SHP77 (cell line): ENCODE measurements at regions not wholly inside any gene's neighbourhood (a gene's known extent, or its start where the extent isn't known, plus 50 kb on each side); places are given as distances from the start of the nearest gene placed in this dataset.

ENCODE experiments used
- DNase-seq, 2 experiments: peaks; one replicate each; lab custom pipeline; 2025; lab: John Stamatoyannopoulos, UW

DNA sequence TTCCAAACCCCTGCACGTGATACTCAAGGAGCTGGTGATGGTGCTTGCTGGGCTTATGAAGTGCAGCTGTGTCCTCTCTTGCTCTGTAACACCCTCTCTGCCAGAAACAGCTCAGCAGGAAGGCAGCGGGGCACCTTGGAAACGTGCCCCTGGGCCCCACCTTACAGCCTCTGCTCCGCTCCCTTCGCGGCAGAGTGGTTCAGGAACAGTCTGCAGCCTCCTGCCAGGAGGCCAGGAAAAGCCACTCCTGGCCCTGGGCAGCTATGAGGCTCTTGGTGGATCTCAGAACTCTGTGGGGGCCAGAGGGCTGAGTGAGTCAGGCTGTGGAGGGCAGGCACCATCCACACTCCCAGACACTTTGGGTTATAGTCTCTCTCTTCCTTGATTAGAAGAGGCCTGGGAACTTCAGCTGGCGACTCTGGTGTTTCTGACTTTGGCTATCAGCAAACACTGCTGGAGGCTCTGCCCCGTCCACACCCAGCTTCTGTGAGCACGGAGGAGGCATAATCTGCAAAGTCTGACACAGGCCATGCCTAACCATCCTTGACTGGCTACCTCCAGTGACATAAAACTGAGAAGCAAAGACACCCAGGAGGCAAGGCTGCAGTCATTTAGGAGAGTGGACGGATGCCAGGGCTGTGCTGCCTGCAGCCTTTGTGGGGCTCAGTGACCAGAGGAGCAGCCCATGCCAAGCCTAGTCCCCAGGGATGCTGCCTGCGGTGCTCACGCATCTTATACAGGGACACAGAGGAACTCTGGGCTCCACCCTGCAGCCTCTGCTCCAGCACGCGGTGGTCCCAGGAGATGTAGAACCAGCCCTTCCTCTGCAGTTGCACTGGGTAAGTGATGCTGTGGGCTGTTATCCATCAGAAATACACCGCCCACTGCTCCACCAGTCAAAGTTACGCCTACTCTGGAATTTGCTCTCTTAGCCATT is 65.3 kb downstream of the METRNL start:
- DNase-seq: no peak

DNA sequence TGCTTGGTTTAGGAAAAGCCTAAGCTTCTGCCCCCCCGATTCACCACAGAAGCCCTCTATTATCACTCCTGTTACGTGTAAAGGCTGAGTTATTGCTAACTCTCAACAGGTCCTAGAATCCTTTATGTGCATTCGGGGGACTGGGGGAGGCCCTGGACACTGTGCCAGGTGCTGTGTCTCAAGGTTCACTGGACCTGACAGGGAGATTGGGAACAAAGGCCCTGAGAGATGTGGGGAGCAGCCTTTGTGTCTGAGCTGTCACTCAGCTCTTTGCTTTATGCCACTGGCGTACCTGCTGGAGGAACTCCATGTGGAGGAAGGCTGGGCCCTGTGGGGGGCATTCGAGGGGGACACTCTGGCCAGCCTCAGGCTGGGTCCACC is 65.9 kb downstream of the METRNL start:
- no peak for DNase-seq

DNA sequence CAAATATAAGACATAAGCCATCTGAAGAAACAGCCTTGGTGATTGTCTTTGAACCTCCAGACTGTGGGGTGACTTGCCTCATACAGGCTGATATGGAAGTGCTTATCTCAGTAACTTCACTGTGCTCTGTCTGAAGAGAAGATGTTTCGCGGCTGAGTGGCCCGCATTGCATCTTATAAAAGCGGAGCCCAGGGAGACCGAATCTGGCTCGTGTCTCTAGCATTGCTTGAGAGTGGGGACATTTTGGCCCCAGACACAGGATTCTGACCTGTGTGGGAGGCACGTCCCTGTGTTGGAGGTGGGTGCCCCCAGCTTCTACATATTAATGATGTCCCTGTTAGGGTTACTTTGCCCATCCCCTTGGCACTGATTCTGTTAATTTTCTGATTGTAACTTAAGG is 66.4 kb downstream of the METRNL start:
- no peak for DNase-seq

DNA sequence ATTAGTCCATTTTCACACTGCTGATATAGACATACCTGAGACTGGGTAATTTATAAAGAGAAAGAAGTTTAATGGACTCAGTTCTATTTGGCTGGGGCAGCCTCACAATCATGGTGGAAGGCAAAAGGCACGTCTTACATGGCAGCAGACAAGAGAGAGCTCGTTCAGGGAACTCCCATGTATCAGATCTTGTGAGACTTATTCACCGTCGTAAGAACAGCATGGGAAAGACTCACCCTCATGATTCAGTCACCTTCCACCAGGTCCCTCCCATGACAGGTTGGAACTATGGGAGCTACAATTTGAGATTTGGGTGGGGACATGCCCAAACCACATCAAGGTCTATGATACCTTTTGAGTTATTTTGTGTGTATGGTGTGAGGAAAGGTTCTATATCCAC is 66.9 kb downstream of the METRNL start:
- DNase-seq: no peak

DNA sequence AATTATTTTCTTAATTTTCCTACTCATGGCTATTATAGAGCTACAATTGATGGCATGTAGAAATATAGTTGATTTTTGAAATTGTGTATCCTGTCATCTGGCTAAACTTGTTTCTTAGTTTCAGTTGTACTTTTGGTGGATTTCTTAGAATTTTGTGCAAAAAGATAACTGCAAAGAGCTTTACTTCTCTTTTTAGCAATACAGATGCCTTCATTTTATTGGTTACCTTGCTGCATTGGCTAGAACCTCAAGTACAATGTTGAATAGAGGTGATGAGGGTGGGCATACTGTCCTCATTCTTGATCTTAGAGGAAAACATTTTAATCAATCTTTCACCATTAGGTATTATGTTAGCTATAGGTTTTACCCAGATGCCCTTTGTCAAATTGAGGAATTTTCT is 67.9 kb downstream of the METRNL start:
- no peak for DNase-seq

DNA sequence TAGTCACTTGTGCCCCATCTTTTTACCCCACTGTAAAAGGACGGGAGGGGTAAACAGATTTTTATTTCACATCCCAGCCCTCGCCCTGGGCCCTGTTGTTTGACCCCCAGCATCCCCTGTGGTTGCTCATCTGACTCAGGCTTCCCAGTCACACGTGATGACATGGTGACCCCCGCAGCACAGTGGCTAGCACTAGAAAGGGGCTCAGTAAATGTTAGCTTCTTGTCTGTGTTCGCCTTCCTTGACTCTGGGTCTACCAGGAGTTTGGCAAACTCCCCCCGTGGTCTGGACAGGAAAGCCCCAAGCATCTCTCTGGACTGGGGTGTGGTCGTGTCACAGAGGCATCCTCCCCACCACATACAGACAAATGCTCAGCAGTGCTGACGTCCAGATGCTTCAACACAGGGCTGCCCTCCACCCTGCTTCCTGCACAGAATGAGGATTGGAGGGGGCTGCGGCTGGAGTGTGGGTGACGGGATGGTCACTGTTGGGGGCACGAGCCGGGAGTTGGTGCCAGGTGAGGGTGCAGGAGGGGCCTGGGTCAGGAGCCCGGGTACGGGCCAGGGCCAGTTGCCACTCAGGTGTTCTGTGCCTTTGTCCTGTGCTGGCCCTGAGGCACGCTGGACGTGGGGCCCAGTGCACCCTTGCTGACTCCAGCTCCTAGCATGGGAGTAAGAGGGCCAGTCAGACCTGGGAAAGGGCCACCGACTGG is 69.1 kb downstream of the METRNL start:
- no peak for DNase-seq

DNA sequence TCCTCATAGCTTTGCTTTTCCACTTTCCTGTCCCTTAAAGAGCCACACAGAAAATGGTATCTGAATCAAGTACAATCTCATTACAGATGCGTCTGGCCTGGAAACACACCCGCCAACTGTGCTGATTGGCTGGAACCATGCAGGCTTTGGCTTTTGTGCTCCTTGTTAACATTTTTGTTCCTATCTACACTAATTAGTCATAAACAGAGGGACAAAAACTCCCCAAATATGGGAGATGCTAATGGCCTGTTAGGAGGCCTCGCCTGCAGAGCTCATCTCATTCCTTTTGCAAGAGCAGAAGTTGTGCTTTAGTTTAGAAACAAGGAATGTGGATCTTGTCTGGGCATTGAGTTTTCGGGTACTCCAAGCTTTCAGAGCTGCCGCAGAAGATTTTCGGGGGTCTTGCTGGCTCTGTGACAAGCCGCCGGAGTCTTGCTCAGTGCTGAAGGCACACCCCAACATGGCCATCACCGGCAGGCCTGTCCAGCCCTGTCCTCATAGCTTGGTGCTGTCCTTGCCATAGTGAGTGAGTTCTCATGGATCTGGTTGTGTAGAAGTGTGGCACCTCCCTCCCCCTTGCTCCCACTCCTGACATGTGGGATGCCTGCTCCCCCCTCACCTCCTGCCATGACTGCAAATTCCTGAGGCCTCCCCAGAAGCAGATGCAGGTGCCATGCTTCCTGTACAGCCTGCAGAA is 69.8 kb downstream of the METRNL start:
- DNase-seq: no peak

DNA sequence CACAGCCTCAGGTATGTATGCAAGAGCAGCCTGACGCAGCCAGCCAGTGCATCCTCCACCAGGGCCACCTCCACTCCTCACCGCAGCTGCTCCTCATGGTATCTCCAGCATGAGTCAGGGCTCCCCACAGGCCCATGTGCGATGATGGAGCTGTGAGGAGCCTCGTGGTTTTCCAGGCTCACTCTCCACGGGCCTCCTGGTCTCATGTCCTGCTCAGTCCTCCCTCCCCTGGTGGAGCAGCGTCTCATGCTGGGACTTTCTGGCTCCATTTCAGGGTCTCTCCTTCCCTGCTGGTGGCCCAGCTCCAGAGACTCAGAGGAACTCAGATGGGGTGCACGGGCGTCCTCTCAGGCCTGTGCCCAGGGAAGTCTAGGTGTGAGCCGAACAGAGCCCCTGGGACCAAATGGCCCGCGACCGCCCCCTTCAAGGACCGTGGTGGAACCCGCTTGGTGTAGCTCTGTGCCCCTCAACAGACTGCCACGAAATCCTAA is 70.4 kb downstream of the METRNL start:
- no peak for DNase-seq

DNA sequence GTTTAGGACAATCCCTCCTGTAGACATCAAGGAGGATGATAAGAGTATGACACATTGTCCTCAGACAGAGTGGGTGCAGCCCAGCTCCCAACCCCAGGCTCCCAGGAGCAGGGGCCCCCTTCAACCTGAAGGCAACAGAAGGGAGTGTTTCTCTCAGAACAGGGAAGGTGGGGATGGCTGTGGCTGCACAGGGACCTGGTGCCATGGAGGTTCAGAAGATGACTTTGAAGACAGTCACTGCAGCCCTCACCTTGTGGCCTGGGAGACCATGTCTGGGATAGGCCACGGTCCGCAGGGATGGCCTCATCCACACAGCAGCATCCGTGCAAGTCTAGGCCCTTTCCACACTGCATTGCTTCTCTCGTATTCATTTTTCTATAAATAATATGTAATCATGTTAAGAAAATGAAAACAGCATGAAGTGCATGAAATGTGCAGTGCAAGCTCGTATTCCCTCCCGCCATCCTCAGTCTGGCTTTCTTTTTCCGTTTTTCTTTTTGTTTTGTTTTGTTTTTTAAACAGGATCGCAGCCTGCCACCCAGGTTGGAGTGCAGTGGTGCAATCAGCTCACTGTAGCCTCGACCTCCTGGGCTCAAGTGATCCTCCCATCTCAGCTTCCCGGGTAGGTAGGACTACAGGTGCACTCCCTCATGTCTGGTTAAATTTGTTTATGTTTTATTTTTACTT is 71.1 kb downstream of the METRNL start:
- DNase-seq: no peak

DNA sequence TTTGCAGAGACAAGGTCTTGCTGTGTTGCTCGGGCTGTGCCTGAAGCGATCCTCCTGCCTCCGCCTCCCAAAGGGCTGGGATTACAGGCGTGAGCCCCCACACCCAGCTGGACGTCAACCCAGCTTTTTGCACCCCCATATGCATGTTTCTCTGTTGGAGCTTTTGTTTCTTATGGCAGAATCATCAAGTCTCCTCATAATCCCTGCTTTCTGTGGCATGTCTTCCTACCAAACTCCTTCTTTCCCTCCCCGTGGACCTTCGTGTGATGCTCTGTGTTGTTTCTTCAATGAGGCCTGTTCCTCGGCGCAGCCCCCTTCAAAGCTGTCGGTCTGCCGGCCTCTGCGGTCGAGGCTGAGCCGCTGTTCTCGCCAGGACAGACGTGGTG is 71.6 kb downstream of the METRNL start:
- DNase-seq: no peak

DNA sequence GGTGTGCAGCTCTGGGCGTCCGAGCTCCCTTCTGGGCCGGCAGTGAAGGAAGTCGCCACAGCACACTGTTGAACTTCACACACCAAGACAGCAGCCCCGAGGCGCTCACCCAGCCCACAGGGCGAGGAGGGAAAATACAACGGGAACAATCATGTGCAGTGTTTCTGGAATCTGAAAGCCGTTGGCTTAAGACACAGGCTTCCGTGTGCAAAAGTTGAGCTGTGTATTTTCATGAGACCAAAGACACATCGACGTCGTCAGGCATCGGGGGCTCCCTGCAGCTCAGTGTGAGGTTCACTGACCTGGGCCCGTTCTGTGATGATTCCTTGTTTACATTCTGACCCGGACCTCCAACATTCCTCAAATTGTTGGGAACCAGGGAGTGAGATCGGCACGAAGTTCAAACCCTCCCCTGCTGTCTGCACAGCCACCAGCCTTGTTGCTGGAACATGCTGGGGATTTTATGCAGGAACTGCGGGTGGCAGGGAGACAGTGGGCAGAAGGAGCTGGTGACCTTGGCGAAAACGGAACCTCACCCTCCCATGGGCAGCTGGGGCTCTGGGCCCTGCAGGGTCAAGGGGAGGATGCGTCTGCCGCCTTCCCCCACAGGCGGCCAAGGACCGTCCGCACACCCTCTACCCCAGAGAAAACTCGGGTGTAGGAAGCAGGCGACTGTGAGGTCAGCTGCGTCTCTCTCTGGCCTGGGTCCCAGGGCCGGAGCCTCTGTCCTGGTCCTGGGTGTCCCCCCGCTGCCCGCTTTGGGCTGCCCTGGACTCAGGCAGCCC is 72.2 kb downstream of the METRNL start:
- no peak for DNase-seq

DNA sequence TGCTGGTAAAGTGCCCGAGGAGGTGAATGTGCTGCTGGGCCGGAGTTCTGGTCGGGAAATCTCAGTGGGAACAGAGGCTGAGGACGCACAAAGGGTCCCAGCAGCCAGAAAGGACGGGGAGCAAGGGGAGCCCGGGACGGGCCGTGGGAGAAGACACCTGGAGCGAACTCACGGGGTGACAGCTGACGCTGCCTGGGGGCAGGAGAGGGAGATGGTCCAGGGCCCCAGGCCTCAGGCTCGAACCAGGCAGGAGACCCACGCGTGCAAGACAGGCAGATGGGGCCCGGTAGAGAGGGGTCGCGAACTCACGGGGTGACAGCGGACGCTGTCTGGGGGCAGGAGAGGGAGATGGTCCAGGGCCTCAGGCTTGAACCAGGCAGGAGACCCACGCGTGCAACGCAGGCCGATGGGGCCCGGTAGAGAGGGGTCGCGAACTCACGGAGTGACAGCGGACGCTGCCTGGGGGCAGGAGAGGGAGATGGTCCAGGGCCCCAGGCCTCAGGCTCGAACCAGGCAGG is 72.9 kb downstream of the METRNL start:
- no peak for DNase-seq

DNA sequence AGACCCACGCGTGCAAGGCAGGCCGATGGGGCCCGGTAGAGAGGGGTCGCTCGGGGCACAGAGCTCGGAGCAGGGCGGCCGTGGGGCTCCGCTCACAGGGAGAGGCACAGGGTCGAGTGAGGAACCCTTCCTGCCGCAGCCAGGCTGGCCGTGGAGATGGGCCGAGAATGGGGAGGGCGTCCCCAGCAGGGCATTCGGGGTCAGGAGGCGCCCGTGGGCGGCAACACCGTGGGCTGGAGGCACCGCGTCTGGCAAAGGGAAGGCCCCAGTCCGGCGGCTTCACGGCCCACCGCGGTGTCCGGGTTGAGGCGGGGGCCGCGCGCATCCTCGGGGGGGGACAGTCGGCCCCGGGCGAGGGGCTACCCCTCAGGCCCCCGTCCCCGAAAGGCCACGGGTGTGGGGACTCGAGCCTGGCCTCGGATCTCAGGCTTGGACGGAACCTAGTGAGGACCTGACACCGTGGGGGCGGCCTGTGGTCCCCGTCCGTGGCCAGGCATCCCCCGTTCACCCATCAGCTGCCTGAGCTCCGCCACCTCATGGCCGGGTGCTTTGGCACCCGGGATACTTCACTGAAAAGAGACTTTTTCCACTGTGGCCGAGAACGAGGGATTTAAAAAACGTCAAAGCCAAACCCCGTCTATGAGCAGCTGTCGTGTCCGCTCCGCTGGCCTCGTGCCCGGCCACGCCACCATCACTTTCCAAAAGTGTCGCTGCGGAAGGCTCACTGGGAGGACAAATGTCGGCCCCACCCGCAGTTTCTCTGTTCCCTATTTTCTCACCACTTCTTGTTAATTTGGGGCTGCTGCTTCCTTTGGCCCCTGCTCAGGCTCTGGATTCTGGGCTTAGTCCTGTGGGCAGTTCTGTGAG is 73.6 kb downstream of the METRNL start:
- no peak for DNase-seq

DNA sequence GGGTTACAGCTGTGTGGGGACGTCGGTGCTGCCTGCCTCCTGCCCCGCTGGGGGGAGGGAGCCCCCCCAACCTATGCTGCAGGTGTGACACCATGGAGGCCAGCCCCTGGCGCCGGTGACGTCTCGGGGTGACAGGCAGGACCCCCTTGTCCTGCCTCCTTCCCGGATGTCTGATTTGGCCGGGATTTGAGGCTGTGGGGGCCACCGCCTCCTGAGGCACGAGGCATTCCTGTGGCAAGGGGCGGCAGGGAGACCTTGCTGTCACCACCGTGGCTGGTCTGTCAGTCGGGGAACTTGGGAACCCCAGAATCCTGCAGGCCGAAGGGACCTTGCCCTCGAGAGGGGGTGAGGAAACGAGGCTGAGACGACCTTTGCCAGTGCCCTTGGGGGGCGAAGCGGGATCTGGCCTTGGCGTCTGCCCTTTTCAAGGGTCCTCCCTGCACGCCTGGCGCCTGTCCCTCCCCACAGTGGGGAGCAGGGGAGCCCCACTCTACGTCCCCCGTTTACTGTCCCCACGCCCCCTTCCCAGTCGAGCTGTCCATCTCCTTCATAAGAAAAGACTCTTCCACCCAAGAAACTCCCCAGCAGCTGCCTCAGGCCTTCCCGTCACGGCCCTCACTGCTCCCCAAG is 74.4 kb downstream of the METRNL start:
- no peak for DNase-seq

DNA sequence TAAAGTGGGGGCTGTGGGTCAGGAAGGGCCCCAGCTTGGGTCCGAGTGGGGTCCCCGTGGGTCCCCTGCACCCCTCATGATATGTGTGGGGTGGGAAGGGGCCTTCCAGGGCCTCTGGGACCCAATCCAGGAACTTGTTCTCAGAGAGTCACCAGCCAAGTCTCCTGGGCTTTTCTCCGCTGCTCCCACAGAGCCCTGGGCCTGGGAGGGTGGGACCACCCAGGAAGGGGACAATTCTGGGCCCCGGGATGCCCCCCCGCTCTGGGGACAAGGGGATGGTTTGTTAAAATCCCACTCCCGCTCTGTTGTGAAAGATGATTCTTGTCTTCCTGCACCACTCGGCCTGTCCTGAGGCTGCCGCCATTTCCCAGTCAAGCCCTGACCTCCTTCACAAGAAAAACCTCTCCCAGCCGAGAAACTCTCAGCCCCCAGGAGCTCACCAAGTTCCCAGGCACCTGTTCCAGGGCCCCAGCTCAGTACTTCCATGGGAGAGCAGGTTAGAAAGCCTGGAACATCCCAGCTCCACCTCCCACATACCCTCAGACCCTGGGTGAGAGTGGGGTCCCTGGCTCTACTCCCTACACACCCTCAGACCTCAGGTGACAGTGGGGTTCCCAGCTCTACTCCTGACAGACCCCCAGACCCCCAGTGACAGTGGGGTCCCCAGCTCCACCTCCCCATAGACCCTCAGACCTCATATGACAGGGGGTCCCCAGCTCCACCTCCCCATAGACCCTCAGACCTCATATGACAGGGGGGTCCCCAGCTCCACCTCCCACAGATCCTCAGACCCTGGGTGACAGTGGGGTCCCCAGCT is 75.1 kb downstream of the METRNL start:
- no peak for DNase-seq

DNA sequence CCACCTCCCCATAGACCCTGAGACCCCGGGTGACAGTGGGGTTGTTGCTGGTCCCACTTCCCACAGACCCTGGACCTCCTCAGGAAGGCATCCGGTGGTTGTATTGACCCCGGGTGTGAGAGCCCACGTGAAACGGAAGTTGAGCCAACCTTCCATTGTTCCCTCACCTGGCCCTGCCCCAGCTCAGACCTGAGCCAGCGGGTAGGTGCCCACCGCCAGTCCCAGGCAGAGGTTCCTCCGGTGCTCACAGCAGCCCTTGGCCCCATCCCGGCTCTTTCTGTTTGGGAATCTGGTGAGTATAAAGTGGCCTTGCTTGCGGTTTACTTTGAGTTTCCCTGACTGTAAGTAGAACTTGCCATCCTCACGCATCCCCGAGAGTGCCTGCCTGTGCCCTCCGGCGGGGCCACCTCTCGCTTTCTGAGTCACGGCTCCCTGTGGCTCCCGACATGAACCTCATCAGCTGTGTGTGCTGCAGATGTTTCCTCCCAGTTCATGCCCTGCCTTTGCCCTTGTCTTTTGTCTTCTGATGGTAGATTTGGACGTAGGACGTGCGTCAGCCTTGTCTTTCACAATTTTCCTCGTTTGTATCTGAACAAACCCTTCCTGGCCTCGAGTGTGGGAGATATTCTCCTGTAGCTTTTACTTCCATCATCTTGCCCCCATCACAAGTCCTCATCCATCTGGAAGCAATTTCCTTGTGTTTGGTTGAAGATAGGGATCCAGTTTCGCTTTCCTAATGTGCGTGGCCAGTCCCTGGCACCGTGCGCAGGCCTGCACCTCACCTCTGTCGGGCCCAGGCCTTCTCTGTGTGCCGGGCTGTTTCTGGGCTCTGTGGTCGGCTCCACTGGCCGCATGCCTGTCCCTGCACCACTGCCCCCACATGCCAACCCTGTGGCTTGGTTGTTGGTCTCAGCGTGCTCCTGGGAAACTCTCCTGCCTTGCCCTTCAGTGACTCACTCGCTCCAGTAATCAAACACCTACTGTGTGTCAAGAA is 76.0 kb downstream of the METRNL start:
- no peak for DNase-seq

DNA sequence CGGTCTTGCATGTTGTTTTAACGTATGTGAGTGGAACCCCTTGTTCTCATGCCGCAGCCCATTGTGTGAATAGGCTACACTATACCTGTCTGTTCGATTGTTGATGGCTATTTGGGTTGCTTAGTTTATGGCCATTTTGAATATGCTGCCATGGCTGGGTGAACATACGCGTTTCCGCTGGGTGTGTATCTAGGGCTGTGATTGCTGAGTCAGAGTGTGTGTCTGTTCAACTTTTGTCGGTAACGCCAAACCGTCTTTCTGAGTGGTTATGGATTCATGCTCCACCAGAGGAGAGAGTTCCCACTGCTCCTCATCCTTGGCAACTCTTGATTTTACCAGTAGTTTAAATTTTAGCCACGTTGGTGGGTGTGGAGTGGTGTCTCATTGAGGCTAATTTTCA is 77.0 kb downstream of the METRNL start:
- DNase-seq: no peak
